HG03108 (cell line): ENCODE measurements at regions not wholly inside any gene's neighbourhood (a gene's known extent, or its start where the extent isn't known, plus 50 kb on each side); places are given as distances from the start of the nearest gene placed in this dataset.

ENCODE experiments used
- ATAC-seq: cut with Tn5 transposase; IDR thresholded peaks from one replicate; pipeline ENCODE4 v1.9.1; 2021; ENCODE audit warnings: moderate library complexity; ENCODE audit not compliant: unreplicated experiment

- ATAC-seq = no peak
These were observed 124.4 kb upstream of the P2RY1 start for GRCh38 chr3:152710549-152710948.

- no peak for ATAC-seq
These were observed 120.9 kb upstream of the P2RY1 start for GRCh38 chr3:152713989-152714388.

GRCh38 chr3:152714507-152714906 lies 120.4 kb upstream of the P2RY1 start:
- ATAC-seq = no peak

- ATAC-seq = no peak
These were observed 117.7 kb upstream of the P2RY1 start for GRCh38 chr3:152717252-152717651.

- no peak for ATAC-seq
These were observed 116.1 kb upstream of the P2RY1 start for GRCh38 chr3:152718810-152719209.

GRCh38 chr3:152719264-152719663 lies 115.7 kb upstream of the P2RY1 start:
- ATAC-seq = no peak

GRCh38 chr3:152720951-152721718 lies 113.8 kb upstream of the P2RY1 start:
- no peak for ATAC-seq

GRCh38 chr3:152724270-152724669 lies 110.7 kb upstream of the P2RY1 start:
- ATAC-seq = no peak

GRCh38 chr3:152728231-152728980 lies 106.5 kb upstream of the P2RY1 start:
- no peak for ATAC-seq

GRCh38 chr3:152729906-152730305 lies 105.0 kb upstream of the P2RY1 start:
- ATAC-seq = no peak

- ATAC-seq = no peak
These were observed 103.4 kb upstream of the P2RY1 start for GRCh38 chr3:152731511-152731910.

GRCh38 chr3:152733584-152734119 lies 101.3 kb upstream of the P2RY1 start:
- no peak for ATAC-seq

GRCh38 chr3:152737021-152737908 lies 97.7 kb upstream of the P2RY1 start:
- peak; percentile 98 for ATAC-seq

GRCh38 chr3:152738656-152739055 lies 96.3 kb upstream of the P2RY1 start:
- ATAC-seq = peak; percentile 26

- no peak for ATAC-seq
These were observed 92.3 kb upstream of the P2RY1 start for GRCh38 chr3:152742368-152743347.

- ATAC-seq = no peak
These were observed 89.3 kb upstream of the P2RY1 start for GRCh38 chr3:152745646-152746045.

- no peak for ATAC-seq
These were observed 80.6 kb upstream of the P2RY1 start for GRCh38 chr3:152754303-152754702.

- ATAC-seq = no peak
These were observed 78.1 kb upstream of the P2RY1 start for GRCh38 chr3:152756807-152757206.

- peak; percentile 52 for ATAC-seq
These were observed 74.8 kb upstream of the P2RY1 start for GRCh38 chr3:152760024-152760563.

- ATAC-seq = no peak
These were observed 74.3 kb upstream of the P2RY1 start for GRCh38 chr3:152760591-152760990.
